HepG2 (cell line): ENCODE measurements at regions not wholly inside any gene's neighbourhood (a gene's known extent, or its start where the extent isn't known, plus 50 kb on each side); places are given as distances from the start of the nearest gene placed in this dataset.
"Not testable (repeated sequence)": the region's sequence is repeated elsewhere in the genome, so short reads cannot be mapped to it uniquely, and the experiment has no call there.

Experiments used
- ESRRA ChIP-seq: sonication (generic); formaldehyde crosslinking; IDR thresholded peaks from 2 replicates; pipeline ENCODE4 v1.5.1; 2020; ENCODE audit warnings: mild to moderate bottlenecking, low read depth, missing genetic modification reagents
- GABPA ChIP-seq, 2 experiments: IDR thresholded peaks; 2 replicates each; pipeline ENCODE4 v1.6.1; 2011 to 2016; ENCODE audit warnings: low read depth in 2 of 2, low read length in 1 of 2, missing biosample characterization in 1 of 2, missing genetic modification characterization in 1 of 2
- GFI1 ChIP-seq: sonication (generic); formaldehyde crosslinking; IDR thresholded peaks from 2 replicates; pipeline ENCODE4 v1.5.0; 2020; ENCODE audit warnings: missing genetic modification reagents, mild to moderate bottlenecking, borderline replicate concordance
- HNF4A ChIP-seq: sonication (generic); formaldehyde crosslinking; IDR thresholded peaks from 2 replicates; pipeline ENCODE4 v1.4.0; 2020; ENCODE audit warnings: missing genetic modification reagents
- IRF2 ChIP-seq: IDR thresholded peaks from 2 replicates; pipeline ENCODE4 v1.6.1; 2018; ENCODE audit warnings: missing genetic modification reagents, missing compliant biosample characterization
- MAZ ChIP-seq, 2 experiments: sonication (generic) in 1 of 2; formaldehyde crosslinking in 1 of 2; IDR thresholded peaks; 2 replicates each; pipeline versions ENCODE4 v1.5.0 to v1.6.1; 2012 to 2020; ENCODE audit warnings: low read depth in 2 of 2, mild to moderate bottlenecking in 2 of 2, borderline replicate concordance in 1 of 2, improper control_type of control experiment in 1 of 2, low read length in 1 of 2, missing genetic modification reagents in 1 of 2, moderate library complexity in 1 of 2
- MED1 ChIP-seq: sonication (generic); formaldehyde crosslinking; IDR thresholded peaks from 2 replicates; pipeline ENCODE4 v1.4.0; 2020; ENCODE audit warnings: missing genetic modification reagents
- MEIS2 ChIP-seq: sonication (generic); formaldehyde crosslinking; IDR thresholded peaks from 2 replicates; pipeline ENCODE4 v1.9.0; 2021; ENCODE audit warnings: mild to moderate bottlenecking, missing genetic modification reagents
- MXD1 ChIP-seq: sonication (generic); formaldehyde crosslinking; IDR thresholded peaks from 2 replicates; pipeline ENCODE4 v1.4.0; 2020; ENCODE audit warnings: mild to moderate bottlenecking, missing genetic modification reagents
- PATZ1 ChIP-seq: sonication (generic); formaldehyde crosslinking; IDR thresholded peaks from 2 replicates; pipeline ENCODE4 v1.4.0; 2020; ENCODE audit warnings: missing genetic modification reagents
- POGZ ChIP-seq: sonication (generic); formaldehyde crosslinking; IDR thresholded peaks from 2 replicates; pipeline ENCODE4 v1.4.0; 2020; ENCODE audit warnings: mild to moderate bottlenecking, missing genetic modification reagents
- SALL1 ChIP-seq: sonication (generic); formaldehyde crosslinking; IDR thresholded peaks from 2 replicates; pipeline ENCODE4 v1.8.0; 2022; ENCODE audit warnings: mild to moderate bottlenecking, missing genetic modification reagents
- SETDB1 ChIP-seq: sonication (generic); formaldehyde crosslinking; IDR thresholded peaks from 2 replicates; pipeline ENCODE4 v1.5.1; 2020; ENCODE audit warnings: missing genetic modification reagents, mild to moderate bottlenecking, borderline replicate concordance
- SOX6 ChIP-seq, 2 experiments: fragments of 450-650 bp in 1 of 2; sonication (generic) in 1 of 2; formaldehyde crosslinking in 1 of 2; IDR thresholded peaks; 2 replicates each; pipeline versions ENCODE4 v1.4.0 to v1.6.1; 2017 to 2020; ENCODE audit warnings: antibody characterized with exemption in 1 of 2, mild to moderate bottlenecking in 1 of 2, missing genetic modification reagents in 1 of 2
- TCF7 ChIP-seq: sonication (generic); IDR thresholded peaks from 2 replicates; pipeline ENCODE4 v1.6.1; 2016; ENCODE audit warnings: antibody characterized with exemption, low read depth
- TEAD3 ChIP-seq: optimal IDR thresholded peaks from 2 replicates; pipeline ENCODE3; 2016; ENCODE audit warnings: borderline replicate concordance
- ZBTB7B ChIP-seq: sonication (generic); formaldehyde crosslinking; IDR thresholded peaks from 2 replicates; pipeline ENCODE4 v1.4.0; 2020; ENCODE audit warnings: missing genetic modification reagents
- ZEB1 ChIP-seq: IDR thresholded peaks from 2 replicates; pipeline ENCODE4 v1.6.1; 2012; ENCODE audit warnings: mild to moderate bottlenecking, low read depth, inconsistent platforms; ENCODE audit not compliant: insufficient replicate concordance
- ZMYM2 ChIP-seq: sonication (generic); formaldehyde crosslinking; IDR thresholded peaks from 2 replicates; pipeline ENCODE4 v1.8.0; 2022; ENCODE audit warnings: mild to moderate bottlenecking, missing genetic modification reagents
- ZNF350 ChIP-seq: sonication (generic); formaldehyde crosslinking; IDR thresholded peaks from 2 replicates; pipeline ENCODE4 v1.4.0; 2020; ENCODE audit warnings: mild to moderate bottlenecking, low read depth, missing genetic modification reagents, borderline replicate concordance
- ZNF687 ChIP-seq: sonication (generic); formaldehyde crosslinking; IDR thresholded peaks from 2 replicates; pipeline ENCODE4 v1.5.1; 2020; ENCODE audit warnings: mild to moderate bottlenecking, missing genetic modification reagents, moderate library complexity

GRCh38 chr16:88150456-88151128 is 199.4 kb downstream of the BANP start (continued):
- TF ChIP-seq ZMYM2 (CRISPR knock-in tag) (peak; percentile 53), ZEB1 (peak; percentile 44), IRF2 (peak; percentile 41; the same call in 1 of the 2 replicates), SALL1 (CRISPR knock-in tag) (peak; percentile 75), MED1 (CRISPR knock-in tag) (peak; percentile 80), TCF7 (peak; percentile 2; the same call in 1 of the 2 replicates), MAZ (IDR thresholded peaks at IDR 0.05; ENCODE audit: borderline replicate concordance, low read depth, low read length) (0 out of 2 replicates have a peak, but pooled peaks have one; percentile 17), ZNF687 (peak; percentile 59), HNF4A (CRISPR knock-in tag) (peak; percentile 93), GFI1 (peak; percentile 79), ZBTB7B (CRISPR knock-in tag) (peak; percentile 94), ESRRA (CRISPR knock-in tag) (0 out of 2 replicates have a peak, but pooled peaks have one; percentile 44), SOX6 (CRISPR knock-in tag; IDR thresholded peaks at IDR 0.05) (peak; percentile 84), PATZ1 (CRISPR knock-in tag) (peak; percentile 58; the same call in 1 of the 2 replicates), GABPA (CRISPR knock-in tag; IDR thresholded peaks at IDR 0.05; ENCODE audit: low read depth) (peak; percentile 67), POGZ (CRISPR knock-in tag) (peak; percentile 78), SETDB1 (CRISPR knock-in tag) (peak; percentile 37; the same call in 1 of the 2 replicates), MEIS2 (CRISPR knock-in tag) (peak; percentile 69; the same call in 1 of the 2 replicates), MXD1 (CRISPR knock-in tag) (peak; percentile 31; the same call in 1 of the 2 replicates), TEAD3 (CRISPR knock-in tag) (peak; percentile 32), ZNF350 (CRISPR knock-in tag) (peak; percentile 77; the same call in 1 of the 2 replicates)
- not testable (repeated sequence) for TF ChIP-seq MAZ (CRISPR knock-in tag; IDR thresholded peaks at IDR 0.05; ENCODE audit: low read depth); SOX6 (IDR thresholded peaks at IDR 0.05); GABPA (IDR thresholded peaks at IDR 0.05; ENCODE audit: low read depth, low read length)
